Breast epithelium (tissue), 3 donors: ENCODE measurements at regions not wholly inside any gene's neighbourhood (a gene's known extent, or its start where the extent isn't known, plus 50 kb on each side); places are given as distances from the start of the nearest gene placed in this dataset.

Experiments
- POLR2A ChIP-seq: fragments of 450-650 bp; IDR thresholded peaks from one replicate; pipeline ENCODE4 v1.6.1; 2016; ENCODE audit warnings: antibody characterized with exemption, mild to moderate bottlenecking, moderate library complexity
- POLR2AphosphoS5 ChIP-seq, 3 donors: sonication (generic); formaldehyde crosslinking; IDR thresholded peaks; one replicate each; pipeline ENCODE4 v1.6.1; 2017; ENCODE audit warnings: antibody characterized with exemption in 3 of 3
- TF ChIP-seq, protein P1 (sequence below), 3 donors: fragments of 450-650 bp; IDR thresholded peaks; one replicate each; pipeline ENCODE4 v1.5.1; 2016 to 2017; ENCODE audit warnings: antibody characterized with exemption in 3 of 3, mild to moderate bottlenecking in 3 of 3, moderate library complexity in 3 of 3

DNA sequence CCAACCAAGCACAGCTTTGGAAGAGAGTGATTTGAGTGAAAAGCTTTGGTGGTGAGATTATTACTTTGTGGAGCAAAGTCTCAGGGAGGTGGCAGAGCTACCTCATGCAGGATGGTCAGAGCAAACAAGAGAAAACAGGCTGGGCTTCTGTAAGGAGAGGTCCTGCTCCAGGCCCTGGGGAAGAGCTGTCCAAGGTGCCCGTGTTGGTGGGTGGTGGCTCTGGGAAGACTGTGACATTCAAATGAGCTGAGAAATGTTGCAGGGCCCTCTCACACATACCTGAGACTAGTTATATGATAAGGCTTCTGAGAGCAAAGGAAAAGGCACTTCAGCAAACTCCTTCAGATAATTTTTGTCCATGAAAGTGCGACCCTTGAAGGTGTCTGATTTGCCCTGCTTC lies 205.5 kb upstream of the SOX21 start:
- TF ChIP-seq POLR2A, result no peak
- TF ChIP-seq, protein P1, sequence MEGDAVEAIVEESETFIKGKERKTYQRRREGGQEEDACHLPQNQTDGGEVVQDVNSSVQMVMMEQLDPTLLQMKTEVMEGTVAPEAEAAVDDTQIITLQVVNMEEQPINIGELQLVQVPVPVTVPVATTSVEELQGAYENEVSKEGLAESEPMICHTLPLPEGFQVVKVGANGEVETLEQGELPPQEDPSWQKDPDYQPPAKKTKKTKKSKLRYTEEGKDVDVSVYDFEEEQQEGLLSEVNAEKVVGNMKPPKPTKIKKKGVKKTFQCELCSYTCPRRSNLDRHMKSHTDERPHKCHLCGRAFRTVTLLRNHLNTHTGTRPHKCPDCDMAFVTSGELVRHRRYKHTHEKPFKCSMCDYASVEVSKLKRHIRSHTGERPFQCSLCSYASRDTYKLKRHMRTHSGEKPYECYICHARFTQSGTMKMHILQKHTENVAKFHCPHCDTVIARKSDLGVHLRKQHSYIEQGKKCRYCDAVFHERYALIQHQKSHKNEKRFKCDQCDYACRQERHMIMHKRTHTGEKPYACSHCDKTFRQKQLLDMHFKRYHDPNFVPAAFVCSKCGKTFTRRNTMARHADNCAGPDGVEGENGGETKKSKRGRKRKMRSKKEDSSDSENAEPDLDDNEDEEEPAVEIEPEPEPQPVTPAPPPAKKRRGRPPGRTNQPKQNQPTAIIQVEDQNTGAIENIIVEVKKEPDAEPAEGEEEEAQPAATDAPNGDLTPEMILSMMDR (IDR thresholded peaks at IDR 0.05), result no peak
- TF ChIP-seq POLR2AphosphoS5 (IDR thresholded peaks at IDR 0.05), result no peak
